Left forelimb (tissue), 1 donor: ENCODE measurements at regions not wholly inside any gene's neighbourhood (a gene's known extent, or its start where the extent isn't known, plus 50 kb on each side); places are given as distances from the start of the nearest gene placed in this dataset.

ENCODE experiments used
- DNase-seq: peaks from one replicate; pipeline ENCODE4 v3.0.0-alpha.2; 2018; ENCODE audit warnings: low spot score

DNA sequence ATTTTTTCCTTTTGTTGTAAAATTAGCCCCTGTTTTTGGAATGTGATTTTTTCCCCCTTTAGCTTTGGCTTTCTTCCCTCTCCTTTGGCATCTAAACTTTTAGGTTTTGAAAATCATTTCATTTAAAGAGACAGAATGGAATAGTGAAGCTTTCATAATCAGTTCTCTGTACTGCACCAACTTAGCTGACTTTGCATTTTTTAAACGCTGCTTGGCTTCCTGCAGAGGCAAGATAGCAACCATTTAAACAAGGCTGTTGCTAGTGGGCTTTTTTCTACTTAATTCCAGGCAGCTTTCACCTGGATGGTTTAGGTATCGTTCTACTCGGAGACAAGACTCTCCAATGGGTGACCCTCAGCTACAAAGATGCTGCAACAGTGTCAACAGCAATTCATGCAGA lies 267.9 kb upstream of the PKDCC start:
- DNase-seq, result no peak

- DNase-seq, result no peak
These were observed 265.3 kb upstream of the PKDCC start for GRCh38 chr2:41782306-41783158.

DNA sequence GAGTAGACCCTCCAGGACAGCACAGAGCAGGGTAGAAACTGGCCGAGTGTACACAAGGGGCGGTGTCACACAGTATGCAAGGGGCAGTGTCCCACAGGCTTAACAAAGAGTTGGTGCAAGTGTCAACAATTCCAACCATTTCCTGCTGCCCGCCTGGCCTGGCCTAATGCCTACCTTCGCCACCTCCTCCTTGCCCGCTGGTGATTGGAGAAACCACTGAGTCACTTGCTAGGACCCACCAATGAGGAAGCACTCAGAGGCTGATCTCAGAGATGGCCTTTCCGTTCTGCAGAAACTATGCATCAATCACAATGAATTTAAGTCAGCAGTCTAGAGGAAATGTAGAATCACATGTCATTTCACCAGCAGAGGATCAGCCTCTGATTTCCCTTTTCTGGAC lies 263.3 kb upstream of the PKDCC start:
- DNase-seq, result no peak

DNA sequence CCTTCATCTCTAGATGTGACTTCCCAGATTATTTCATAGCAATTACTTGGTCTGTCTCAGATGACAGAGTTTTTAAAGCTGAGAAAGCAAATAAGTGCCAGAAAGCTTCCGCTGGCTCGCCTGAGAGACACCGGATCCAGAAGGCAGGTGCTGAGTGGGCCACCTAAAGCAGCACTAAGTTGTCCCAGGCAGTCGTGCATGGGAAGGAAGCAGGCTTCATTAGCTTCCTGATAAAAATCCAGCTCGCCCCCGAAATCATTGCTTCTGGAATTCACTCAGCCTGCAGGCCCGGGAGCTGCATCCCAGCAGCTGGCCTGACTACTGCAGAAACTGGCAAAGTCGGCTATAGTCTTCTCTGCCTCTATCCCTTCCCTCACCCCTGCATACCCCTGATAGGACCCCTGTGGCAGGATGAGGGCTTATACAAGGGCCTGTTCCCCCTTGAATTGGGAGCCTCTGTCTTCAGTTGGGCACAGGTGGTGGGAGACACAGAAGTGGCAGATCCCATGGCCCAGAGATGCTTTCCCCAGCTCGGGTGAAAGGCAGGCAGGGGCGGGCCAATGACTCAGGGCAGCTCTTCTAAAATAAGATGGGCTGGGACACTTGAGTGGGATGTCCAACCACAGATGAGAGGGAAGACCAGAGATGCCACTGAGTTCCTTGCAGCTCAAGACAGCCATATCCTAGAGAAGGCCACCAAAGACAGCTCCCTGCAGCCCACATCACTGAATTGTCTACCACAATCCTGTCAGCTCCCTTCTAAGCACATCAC lies 262.4 kb upstream of the PKDCC start:
- no peak for DNase-seq

GRCh38 chr2:41791523-41791922 lies 256.3 kb upstream of the PKDCC start:
- no peak for DNase-seq

DNA sequence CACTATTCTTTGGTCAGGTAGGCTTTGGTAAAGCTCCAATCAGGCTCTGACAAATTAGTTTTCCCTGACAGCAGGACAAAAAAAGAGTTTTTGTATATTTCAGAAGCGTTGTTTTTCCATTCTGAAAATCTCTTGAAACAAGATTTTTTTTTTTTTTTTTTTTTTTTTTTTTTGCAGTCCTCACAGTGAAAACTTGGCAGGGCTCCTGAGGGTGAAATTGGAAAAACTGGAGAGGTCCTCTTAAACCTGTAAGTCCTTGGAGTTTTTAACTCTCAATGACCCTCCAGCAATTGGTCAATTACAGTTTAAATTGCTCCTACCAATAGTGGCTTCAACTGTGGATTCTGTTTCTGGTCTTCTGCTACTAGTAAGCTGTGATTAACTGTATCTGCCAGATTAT lies 244.5 kb upstream of the PKDCC start:
- DNase-seq, result no peak

GRCh38 chr2:41806286-41806685 lies 241.5 kb upstream of the PKDCC start:
- no peak for DNase-seq

- DNase-seq, result no peak
These were observed 226.7 kb upstream of the PKDCC start for GRCh38 chr2:41821167-41821566.

DNA sequence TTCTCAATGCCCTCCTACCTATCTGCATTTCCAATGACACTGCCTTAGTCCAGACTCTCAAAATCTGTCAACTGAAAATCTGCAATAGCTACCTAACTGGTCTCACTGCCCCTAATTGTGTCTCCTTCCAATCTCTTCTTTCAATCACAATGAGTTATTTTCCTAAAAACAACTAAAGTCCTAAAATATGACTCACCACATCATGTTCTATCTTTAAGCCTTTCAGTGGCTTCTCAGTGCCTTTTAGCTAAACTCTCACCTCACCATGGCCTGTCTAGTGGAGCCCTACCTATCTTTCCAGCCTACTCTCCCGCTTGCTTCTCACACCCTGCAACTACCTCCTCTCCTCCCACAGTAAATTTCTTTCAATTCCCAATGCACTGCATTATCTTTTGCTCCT lies 220.9 kb upstream of the PKDCC start:
- DNase-seq, result no peak

GRCh38 chr2:41827354-41827971 lies 220.4 kb upstream of the PKDCC start:
- no peak for DNase-seq

DNA sequence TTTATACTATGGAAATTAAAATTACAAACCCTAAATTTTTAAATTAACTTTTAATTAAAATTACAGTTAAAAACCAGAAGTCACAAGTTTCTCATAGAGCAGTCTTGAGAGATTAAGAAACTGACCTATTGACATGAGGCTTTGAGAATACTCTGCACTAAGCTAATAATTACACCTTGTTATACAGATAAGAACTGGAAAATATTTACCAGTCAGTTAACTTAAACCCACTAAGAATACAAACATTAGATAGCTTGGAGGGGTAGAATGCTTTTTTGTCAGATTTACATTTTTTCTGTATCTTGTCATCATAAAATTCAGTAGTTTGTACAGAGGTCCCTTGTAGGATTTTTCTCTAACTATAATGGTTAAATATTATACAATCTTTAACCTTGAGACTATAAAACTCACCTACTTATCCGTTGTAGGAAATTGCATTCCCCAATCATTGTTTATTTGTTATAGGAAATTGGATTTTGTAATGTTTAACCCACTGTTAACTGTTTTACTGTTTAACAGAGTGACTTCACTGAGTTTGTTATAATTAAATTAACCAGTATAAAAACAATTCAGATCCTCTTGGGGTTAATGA lies 219.7 kb upstream of the PKDCC start:
- DNase-seq, result no peak

DNA sequence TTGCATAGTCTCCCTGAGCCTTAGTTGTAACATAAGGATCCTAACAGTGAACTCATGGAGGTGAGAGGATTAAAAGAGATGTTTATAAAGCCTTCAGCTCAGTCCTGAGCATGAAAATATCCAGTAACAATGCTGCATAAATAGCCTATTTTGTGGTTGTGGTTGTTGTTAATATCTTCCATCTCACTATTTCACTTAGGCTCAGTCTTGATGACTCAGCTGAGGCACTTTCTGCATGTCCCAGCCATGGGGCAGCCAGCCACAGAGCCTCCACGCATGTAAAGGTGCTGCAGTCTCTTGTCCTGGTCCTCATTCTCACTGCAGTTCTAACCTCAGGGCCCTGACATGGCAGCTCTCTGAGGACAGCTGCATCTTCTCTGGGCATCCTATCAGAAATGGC lies 218.8 kb upstream of the PKDCC start:
- no peak for DNase-seq

- no peak for DNase-seq
These were observed 217.2 kb upstream of the PKDCC start for GRCh38 chr2:41830600-41830999.

- no peak for DNase-seq
These were observed 215.6 kb upstream of the PKDCC start for GRCh38 chr2:41832218-41832617.

DNA sequence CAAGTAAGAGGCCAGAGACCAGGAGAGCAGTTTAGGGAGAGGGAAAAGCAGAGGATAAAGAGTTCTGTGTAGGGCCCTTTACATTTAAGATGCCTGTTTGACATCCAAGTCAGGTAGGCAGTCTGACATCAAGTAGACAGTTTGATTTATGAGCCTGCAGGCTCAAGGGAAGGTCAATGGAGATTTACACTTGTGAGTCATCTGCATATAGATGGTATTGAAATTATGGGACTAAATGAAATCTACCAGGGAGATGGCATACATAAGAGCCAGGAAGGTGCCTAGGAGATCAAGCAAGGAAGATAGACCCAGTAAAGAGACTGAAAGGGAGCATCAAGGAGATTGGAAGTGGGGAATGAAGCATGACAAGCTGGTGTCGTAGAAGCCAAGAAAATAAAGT lies 212.4 kb upstream of the PKDCC start:
- DNase-seq, result no peak

- DNase-seq, result no peak
These were observed 210.9 kb upstream of the PKDCC start for GRCh38 chr2:41836948-41837347.

DNA sequence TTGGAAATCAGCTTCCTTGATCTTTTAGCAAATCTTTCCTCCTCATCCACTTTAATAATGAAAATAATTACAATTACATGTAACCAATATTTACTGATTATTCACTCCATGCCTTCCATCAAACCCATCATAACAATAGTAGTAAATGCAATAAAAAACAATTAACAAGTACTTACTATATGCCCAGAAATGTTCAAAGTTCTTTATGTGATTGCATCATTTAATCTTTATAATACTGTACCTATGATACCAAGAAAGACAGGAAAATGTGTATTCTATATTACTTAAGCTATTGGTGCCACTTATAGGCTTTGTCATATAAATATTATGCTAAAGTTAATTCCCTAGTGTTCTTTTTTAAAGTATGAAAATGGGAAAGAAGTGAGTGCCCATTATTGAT lies 210.2 kb upstream of the PKDCC start:
- no peak for DNase-seq

GRCh38 chr2:41840702-41841551 lies 206.9 kb upstream of the PKDCC start:
- DNase-seq, result peak; percentile 92

- no peak for DNase-seq
These were observed 200.9 kb upstream of the PKDCC start for GRCh38 chr2:41846962-41847361.

- no peak for DNase-seq
These were observed 199.9 kb upstream of the PKDCC start for GRCh38 chr2:41847744-41848441.

- no peak for DNase-seq
These were observed 196.3 kb upstream of the PKDCC start for GRCh38 chr2:41851554-41851953.
